ENCODE measurements at regions not wholly inside any gene's neighbourhood (a gene's known extent, or its start where the extent isn't known, plus 50 kb on each side); places are given as distances from the start of the nearest gene placed in this dataset.
A peak's percentile ranks its signal among the peaks of the same experiment; 100 is the strongest.
"Not testable (repeated sequence)": the region's sequence is repeated elsewhere in the genome, so short reads cannot be mapped to it uniquely, and the experiment has no call there.

- no peak for TF ChIP-seq CTCF (IDR thresholded peaks at IDR 0.05; ENCODE audit: insufficient read depth, low read length, poor library complexity, severe bottlenecking)
- DNase-seq (ENCODE audit: low read depth) = no peak
- no peak overlapping the region for H3K4me3 ChIP-seq (ENCODE audit: low read depth, low read length)
- H3K36me3 ChIP-seq (ENCODE audit: control insufficient read depth, insufficient read depth, low read length) = no peaks in the 10 kb centered on the region
- H3K27me3 ChIP-seq (ENCODE audit: control insufficient read depth, insufficient read depth, low read length) = no peaks in the 10 kb centered on the region
Observed at GRCh38 chr3:78098367-78098766, 1058.5 kb downstream of the ROBO2 start.

- Histone ChIP-seq H3K27me3 (ENCODE audit: control insufficient read depth, insufficient read depth, low read length) (no peaks in the 10 kb centered on the region), H3K36me3 (ENCODE audit: control insufficient read depth, insufficient read depth, low read length) (no peaks in the 10 kb centered on the region), H3K4me3 (ENCODE audit: low read depth, low read length) (no peak overlapping the region)
- no peak for TF ChIP-seq CTCF (IDR thresholded peaks at IDR 0.05; ENCODE audit: insufficient read depth, low read length, poor library complexity, severe bottlenecking)
- peak; percentile 74 for DNase-seq (ENCODE audit: low read depth)
Observed at GRCh38 chr3:78101384-78101783, 1061.5 kb downstream of the ROBO2 start.

- DNase-seq (ENCODE audit: low read depth); H3K27me3 ChIP-seq (ENCODE audit: control insufficient read depth, insufficient read depth, low read length); H3K36me3 ChIP-seq (ENCODE audit: control insufficient read depth, insufficient read depth, low read length); H3K4me3 ChIP-seq (ENCODE audit: low read depth, low read length): not testable (repeated sequence)
Observed at GRCh38 chr3:78108269-78108961, 1068.5 kb downstream of the ROBO2 start.

GRCh38 chr3:78112291-78113010, 1072.6 kb downstream of the ROBO2 start:
- no peaks in the 10 kb centered on the region for H3K27me3 ChIP-seq (ENCODE audit: control insufficient read depth, insufficient read depth, low read length)
- DNase-seq (ENCODE audit: low read depth) = no peak
- no peak for TF ChIP-seq CTCF (IDR thresholded peaks at IDR 0.05; ENCODE audit: insufficient read depth, low read length, poor library complexity, severe bottlenecking)
- no peak overlapping the region for H3K4me3 ChIP-seq (ENCODE audit: low read depth, low read length)
- H3K36me3 ChIP-seq (ENCODE audit: control insufficient read depth, insufficient read depth, low read length) = no peaks in the 10 kb centered on the region

- H3K27me3 ChIP-seq (ENCODE audit: control insufficient read depth, insufficient read depth, low read length) = no peaks in the 10 kb centered on the region
- no peak overlapping the region for H3K4me3 ChIP-seq (ENCODE audit: low read depth, low read length)
- H3K36me3 ChIP-seq (ENCODE audit: control insufficient read depth, insufficient read depth, low read length) = no peaks in the 10 kb centered on the region
- TF ChIP-seq CTCF (IDR thresholded peaks at IDR 0.05; ENCODE audit: insufficient read depth, low read length, poor library complexity, severe bottlenecking) = no peak
- no peak for DNase-seq (ENCODE audit: low read depth)
Observed at GRCh38 chr3:78115983-78116382, 1076.1 kb downstream of the ROBO2 start.

GRCh38 chr3:78116874-78117273, 1077.0 kb downstream of the ROBO2 start:
- DNase-seq (ENCODE audit: low read depth) = no peak
- TF ChIP-seq CTCF (IDR thresholded peaks at IDR 0.05; ENCODE audit: insufficient read depth, low read length, poor library complexity, severe bottlenecking) = no peak
- Histone ChIP-seq H3K27me3 (ENCODE audit: control insufficient read depth, insufficient read depth, low read length) (no peaks in the 10 kb centered on the region), H3K36me3 (ENCODE audit: control insufficient read depth, insufficient read depth, low read length) (no peaks in the 10 kb centered on the region), H3K4me3 (ENCODE audit: low read depth, low read length) (no peak overlapping the region)

Data from kidney epithelial cell (primary cell).